Fibroblast of lung (primary cell): ENCODE measurements at regions not wholly inside any gene's neighbourhood (a gene's known extent, or its start where the extent isn't known, plus 50 kb on each side); places are given as distances from the start of the nearest gene placed in this dataset.

ENCODE experiments used
- EZH2 ChIP-seq: IDR thresholded peaks from 2 replicates; pipeline ENCODE4 v1.5.1; 2012; ENCODE audit warnings: low read length, control low read depth, mild to moderate bottlenecking; ENCODE audit errors: missing control alignments
- TF ChIP-seq, protein P1 (sequence below), 2 donors: IDR thresholded peaks in 1 of 2; conservative IDR thresholded peaks in 1 of 2; 1 replicate in 1 of 2; 2 replicates in 1 of 2; pipeline ENCODE4 v1.5.1; 2011 to 2012; ENCODE audit warnings: low read length in 2 of 2, control low read depth in 1 of 2, inconsistent platforms in 1 of 2, low read depth in 1 of 2, mild to moderate bottlenecking in 1 of 2

DNA sequence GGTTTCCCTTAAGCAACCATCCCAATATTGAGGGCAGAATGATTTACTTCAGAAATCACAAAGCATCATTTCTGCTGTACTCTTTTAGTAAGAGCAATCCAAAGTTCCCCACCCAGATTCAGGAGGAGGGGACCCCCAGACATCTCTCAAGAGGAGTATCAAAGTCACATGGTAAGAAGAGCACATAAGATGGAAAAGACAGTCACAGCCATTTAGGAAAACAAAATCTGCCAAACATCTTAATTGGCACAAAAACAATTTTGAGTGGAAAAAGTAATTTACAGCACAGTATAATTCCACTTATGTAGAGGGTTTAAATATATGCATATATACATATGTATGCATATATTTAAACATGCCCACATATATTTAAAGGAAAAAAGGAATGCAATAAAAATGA is 1329.0 kb upstream of the CELF2 start:
- TF ChIP-seq, protein P1, sequence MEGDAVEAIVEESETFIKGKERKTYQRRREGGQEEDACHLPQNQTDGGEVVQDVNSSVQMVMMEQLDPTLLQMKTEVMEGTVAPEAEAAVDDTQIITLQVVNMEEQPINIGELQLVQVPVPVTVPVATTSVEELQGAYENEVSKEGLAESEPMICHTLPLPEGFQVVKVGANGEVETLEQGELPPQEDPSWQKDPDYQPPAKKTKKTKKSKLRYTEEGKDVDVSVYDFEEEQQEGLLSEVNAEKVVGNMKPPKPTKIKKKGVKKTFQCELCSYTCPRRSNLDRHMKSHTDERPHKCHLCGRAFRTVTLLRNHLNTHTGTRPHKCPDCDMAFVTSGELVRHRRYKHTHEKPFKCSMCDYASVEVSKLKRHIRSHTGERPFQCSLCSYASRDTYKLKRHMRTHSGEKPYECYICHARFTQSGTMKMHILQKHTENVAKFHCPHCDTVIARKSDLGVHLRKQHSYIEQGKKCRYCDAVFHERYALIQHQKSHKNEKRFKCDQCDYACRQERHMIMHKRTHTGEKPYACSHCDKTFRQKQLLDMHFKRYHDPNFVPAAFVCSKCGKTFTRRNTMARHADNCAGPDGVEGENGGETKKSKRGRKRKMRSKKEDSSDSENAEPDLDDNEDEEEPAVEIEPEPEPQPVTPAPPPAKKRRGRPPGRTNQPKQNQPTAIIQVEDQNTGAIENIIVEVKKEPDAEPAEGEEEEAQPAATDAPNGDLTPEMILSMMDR (conservative IDR thresholded peaks at IDR 0.05 in 1 of 2, IDR thresholded peaks at IDR 0.05 in 1 of 2; ENCODE audit: low read depth in 1 of 2, low read length in 2 of 2), result no peak
- TF ChIP-seq EZH2, result no peak
